IMR-90 (cell line): ENCODE measurements at regions not wholly inside any gene's neighbourhood (a gene's known extent, or its start where the extent isn't known, plus 50 kb on each side); places are given as distances from the start of the nearest gene placed in this dataset.

Source experiments
- ATAC-seq: fragments of 200-7000 bp; cut with Tn5 transposase; 2 replicates; pipeline ENCODE4 v1.9.1; 2020; ENCODE audit warnings: low read depth, mild to moderate bottlenecking, moderate library complexity
- BruUV-seq: library from RNA; stranded (reverse); fragments of 400-500 nt; replicated peaks from 2 replicates; lab custom pipeline; 2021; lab: Mats Ljungman, UMichigan
- CTCF ChIA-PET: fragments of 300-600 bp; formaldehyde crosslinking; extraction: SDS; loops from one replicate; lab custom pipeline; 2021; ENCODE audit warnings: antibody characterized with exemption; lab: Yijun Ruan, JAX
- POLR2A ChIA-PET: fragments of 300-600 bp; sonication (Branson Sonifier 250); formaldehyde crosslinking; loops from one replicate; lab custom pipeline; 2022; ENCODE audit warnings: antibody characterized with exemption; ENCODE audit not compliant: unreplicated experiment; lab: Charles Lee
- DNase-seq: peaks from one replicate; pipeline ENCODE4 v3.0.0; 2013
- H2AFZ ChIP-seq: replicated peaks from 2 replicates; pipeline ENCODE3; 2013; ENCODE audit warnings: low read length, mild to moderate bottlenecking; ENCODE audit not compliant: poor library complexity
- H2AK5ac ChIP-seq: 2 replicates; pipeline ENCODE4 v1.6.1; 2013; ENCODE audit warnings: low read depth, low read length, inconsistent platforms
- H2AK9ac ChIP-seq: replicated peaks from 2 replicates; pipeline ENCODE3; 2013; ENCODE audit warnings: mild to moderate bottlenecking, low read depth, low read length, moderate library complexity; ENCODE audit not compliant: poor library complexity
- H2BK120ac ChIP-seq: 2 replicates; pipeline ENCODE4 v1.6.1; 2013; ENCODE audit warnings: low read depth, low read length, inconsistent platforms
- H2BK15ac ChIP-seq: 3 replicates; pipeline ENCODE4 v1.6.1; 2013; ENCODE audit warnings: low read depth, low read length, inconsistent platforms
- H2BK20ac ChIP-seq: 2 replicates; pipeline ENCODE4 v1.6.1; 2013; ENCODE audit warnings: low read depth, mild to moderate bottlenecking, inconsistent platforms, low read length, moderate library complexity
- H2BK5ac ChIP-seq: 2 replicates; pipeline ENCODE4 v1.6.1; 2013; ENCODE audit warnings: mild to moderate bottlenecking, low read depth, low read length, inconsistent platforms; ENCODE audit not compliant: poor library complexity, severe bottlenecking
- H3K14ac ChIP-seq: replicated peaks from 2 replicates; pipeline ENCODE4 v1.6.1; 2013; ENCODE audit warnings: low read depth, low read length, inconsistent platforms
- H3K18ac ChIP-seq: 2 replicates; pipeline ENCODE4 v1.6.1; 2013; ENCODE audit warnings: low read depth, low read length, control low read depth
- H3K23ac ChIP-seq: 2 replicates; pipeline ENCODE4 v1.6.1; 2013; ENCODE audit warnings: low read depth, low read length, inconsistent platforms
- H3K27ac ChIP-seq: 2 replicates; pipeline ENCODE4 v1.5.1; 2013; ENCODE audit warnings: mild to moderate bottlenecking, control low read depth, low read length; ENCODE audit not compliant: insufficient read depth
- H3K27me3 ChIP-seq: 2 replicates; pipeline ENCODE4 v1.6.1; 2013; ENCODE audit warnings: low read length; ENCODE audit not compliant: control insufficient read depth, insufficient read depth
- H3K36me3 ChIP-seq: 2 replicates; pipeline ENCODE4 v1.6.1; 2013; ENCODE audit warnings: low read length, mixed read lengths; ENCODE audit not compliant: control insufficient read depth, insufficient read depth
- H3K4ac ChIP-seq: 2 replicates; pipeline ENCODE4 v1.6.1; 2013; ENCODE audit warnings: low read depth, low read length, inconsistent platforms
- H3K4me1 ChIP-seq: 2 replicates; pipeline ENCODE4 v1.6.1; 2013; ENCODE audit warnings: low read length, mixed read lengths; ENCODE audit not compliant: control insufficient read depth, insufficient read depth
- H3K4me2 ChIP-seq: 2 replicates; pipeline ENCODE4 v1.6.1; 2013; ENCODE audit warnings: low read depth, mild to moderate bottlenecking, control low read depth, low read length, moderate library complexity
- H3K4me3 ChIP-seq: 2 replicates; pipeline ENCODE4 v1.5.1; 2013; ENCODE audit warnings: low read depth, mild to moderate bottlenecking, control low read depth, low read length, moderate library complexity; ENCODE audit not compliant: insufficient read depth
- H3K56ac ChIP-seq: 2 replicates; pipeline ENCODE4 v1.6.1; 2013; ENCODE audit warnings: low read length, inconsistent platforms; ENCODE audit not compliant: insufficient read depth; ENCODE audit errors: extremely low read depth
- H3K79me1 ChIP-seq, 2 experiments: 2 replicates each; pipeline ENCODE4 v1.6.1; 2013; ENCODE audit warnings: low read length in 2 of 2, inconsistent platforms in 1 of 2, low read depth in 1 of 2
- H3K9ac ChIP-seq: 2 replicates; pipeline ENCODE4 v1.6.1; 2013; ENCODE audit warnings: low read depth, low read length, control low read depth
- H3K9me1 ChIP-seq: 2 replicates; pipeline ENCODE4 v1.6.1; 2013; ENCODE audit warnings: low read length, inconsistent platforms; ENCODE audit not compliant: insufficient read depth
- H3K9me3 ChIP-seq: 2 replicates; pipeline ENCODE4 v1.6.1; 2013; ENCODE audit warnings: low read length; ENCODE audit not compliant: control insufficient read depth, insufficient read depth
- H4K20me1 ChIP-seq: 2 replicates; pipeline ENCODE4 v1.6.1; 2013; ENCODE audit warnings: low read length, inconsistent platforms; ENCODE audit not compliant: insufficient read depth
- H4K5ac ChIP-seq: 2 replicates; pipeline ENCODE4 v1.6.1; 2013; ENCODE audit warnings: mild to moderate bottlenecking, low read depth, low read length, control low read depth
- H4K8ac ChIP-seq, 2 experiments: 2 replicates each; pipeline ENCODE4 v1.6.1; 2013; ENCODE audit warnings: low read depth in 2 of 2, low read length in 2 of 2, control low read depth in 1 of 2, inconsistent platforms in 1 of 2
- H4K91ac ChIP-seq: 2 replicates; pipeline ENCODE4 v1.6.1; 2013; ENCODE audit warnings: low read depth, low read length, inconsistent platforms; ENCODE audit not compliant: insufficient read depth
- BHLHE40 ChIP-seq: fragments of 150-350 bp; IDR thresholded peaks from 2 replicates; pipeline ENCODE4 v1.6.1; 2016; ENCODE audit warnings: mild to moderate bottlenecking, low read depth, low read length
- CHD1 ChIP-seq: IDR thresholded peaks from 2 replicates; pipeline ENCODE4 v1.6.1; 2012; ENCODE audit warnings: low read depth, low read length, improper control_type of control experiment
- CTCF ChIP-seq: conservative IDR thresholded peaks from 2 replicates; pipeline ENCODE4 v1.5.1; 2012; ENCODE audit warnings: mild to moderate bottlenecking, low read depth, low read length, improper control_type of control experiment
- ELK1 ChIP-seq: fragments of 150-350 bp; IDR thresholded peaks from 2 replicates; pipeline ENCODE4 v1.6.1; 2016; ENCODE audit warnings: low read depth, mild to moderate bottlenecking, low read length, moderate library complexity, borderline replicate concordance
- FOS ChIP-seq: fragments of 150-350 bp; IDR thresholded peaks from 2 replicates; pipeline ENCODE4 v1.6.1; 2016; ENCODE audit warnings: low read depth, low read length
- MAFK ChIP-seq: IDR thresholded peaks from 2 replicates; pipeline ENCODE4 v1.6.1; 2012; ENCODE audit warnings: low read depth, low read length, improper control_type of control experiment
- MAZ ChIP-seq: IDR thresholded peaks from 2 replicates; pipeline ENCODE4 v1.6.1; 2012; ENCODE audit warnings: low read depth, mild to moderate bottlenecking, low read length, improper control_type of control experiment, moderate library complexity, borderline replicate concordance
- MXI1 ChIP-seq: IDR thresholded peaks from 2 replicates; pipeline ENCODE4 v1.6.1; 2012; ENCODE audit warnings: low read depth, mild to moderate bottlenecking, low read length, moderate library complexity, borderline replicate concordance
- POLR2A ChIP-seq: IDR thresholded peaks from 2 replicates; pipeline ENCODE4 v1.6.1; 2012; ENCODE audit warnings: mild to moderate bottlenecking, low read depth, low read length
- RAD21 ChIP-seq: IDR thresholded peaks from 2 replicates; pipeline ENCODE4 v1.6.1; 2012; ENCODE audit warnings: low read length, improper control_type of control experiment
- RFX5 ChIP-seq: IDR thresholded peaks from 2 replicates; pipeline ENCODE4 v1.8.0; 2012; ENCODE audit warnings: low read depth, mild to moderate bottlenecking, low read length, moderate library complexity
- SMC3 ChIP-seq: fragments of 150-350 bp; IDR thresholded peaks from 2 replicates; pipeline ENCODE4 v1.6.1; 2016; ENCODE audit warnings: low read depth, mild to moderate bottlenecking, antibody characterized with exemption, low read length, moderate library complexity
- USF2 ChIP-seq: fragments of 150-350 bp; IDR thresholded peaks from 2 replicates; pipeline ENCODE4 v1.6.1; 2017; ENCODE audit warnings: mild to moderate bottlenecking, antibody characterized with exemption, low read length, low read depth
- WGBS, 2 experiments: methylation state at CpG; one replicate each; pipeline versions ENCODE4 v1.1.5 to v1.1.7; 2013; ENCODE audit warnings: missing lambda C conversion rate in 2 of 2; ENCODE audit not compliant: insufficient read length in 1 of 2; ENCODE audit errors: extremely low coverage in 2 of 2; 5-methylcytosine and 5-hydroxymethylcytosine counted together
- dilution Hi-C: fragments of 300-500 bp; cut with HindIII; formaldehyde crosslinking; loops from one replicate; pipeline ENCODE4 v1.14.3; 2018; ENCODE audit warnings: low sequenced_read_pairs; ENCODE audit not compliant: unreplicated experiment
- in situ Hi-C: fragments of 300-500 bp; cut with MboI; formaldehyde crosslinking; loops from 3 replicates; pipeline ENCODE4 v1.14.3; 2019; ENCODE audit warnings: low sequenced_read_pairs, inconsistent platforms, mixed read lengths
- intact Hi-C: fragments of 100-400 bp; cut with micrococcal nuclease; formaldehyde crosslinking; loops from 2 replicates; pipeline ENCODE4 v1.10.0; 2022

DNA sequence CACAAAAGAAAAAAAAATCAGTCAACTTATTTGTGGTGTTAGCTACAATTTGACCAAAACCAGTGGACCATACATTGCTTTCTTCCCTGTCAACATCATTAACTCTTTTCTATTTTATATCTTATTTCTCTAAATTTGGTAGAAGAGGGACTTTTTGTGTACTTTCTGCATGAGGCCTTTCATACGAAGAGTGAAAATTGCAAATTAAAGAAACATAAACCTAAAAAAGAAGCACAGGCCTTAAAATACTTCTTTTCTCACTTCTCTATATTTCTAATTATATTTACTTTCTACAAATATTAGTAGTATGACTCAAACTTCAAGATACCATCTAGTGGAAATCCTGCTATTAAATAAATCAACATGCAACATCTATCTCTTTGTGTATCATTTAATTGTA is 1073.4 kb upstream of the ZEB2 start:
- WGBS, 2 experiments = no CpG with 5 or more reads among the region's 1 CpG
- Histone ChIP-seq H3K9me3 (no peaks in the 10 kb centered on the region), H3K36me3 (no peaks in the 10 kb centered on the region), H3K4ac (no peak overlapping the region), H3K18ac (no peak overlapping the region), H2BK5ac (no peak overlapping the region), H4K91ac (no peak overlapping the region), H2AK9ac (no peak overlapping the region), H2AK5ac (no peak overlapping the region), H2BK15ac (no peak overlapping the region), H2BK120ac (no peak overlapping the region), H2AFZ (no peak overlapping the region), H3K27ac (no peak overlapping the region), H3K14ac (no peak overlapping the region), H2BK20ac (no peak overlapping the region), H3K4me3 (no peak overlapping the region), H3K79me1 (no peaks in the 10 kb centered on the region), H3K23ac (no peak overlapping the region), H4K8ac (no peak overlapping the region), H3K9ac (no peak overlapping the region), H4K20me1 (no peaks in the 10 kb centered on the region), H3K56ac (no peak overlapping the region), H3K4me1 (no peaks in the 10 kb centered on the region; the same call in 1 of the 2 replicates), H3K9me1 (0 out of 2 replicates have a peak, but pooled peaks cover 3% of the 10 kb centered on the region), H3K4me2 (no peak overlapping the region), H4K5ac (no peak overlapping the region), H3K27me3 (no peaks in the 10 kb centered on the region)
- ChIA-PET CTCF (no interaction called here), POLR2A (no interaction called here)
- TF ChIP-seq CHD1 (no peak), POLR2A (no peak), MXI1 (no peak), BHLHE40 (no peak), ELK1 (no peak), SMC3 (no peak), CTCF (no peak), RAD21 (no peak), USF2 (no peak), FOS (no peak), MAFK (no peak), MAZ (no peak), RFX5 (no peak)
- in situ Hi-C loops = no loop called here
- no TSS peak for BruUV-seq
- intact Hi-C loops = loop anchor here (5.0 kb wide), 1 partner anchor 1071 kb away; the partner anchor contains the start of gene ZEB2
- ATAC-seq (no peak), DNase-seq (no peak)
- dilution Hi-C loops = no loop called here
